Daoy (cell line): ENCODE measurements at regions not wholly inside any gene's neighbourhood (a gene's known extent, or its start where the extent isn't known, plus 50 kb on each side); places are given as distances from the start of the nearest gene placed in this dataset.
"Not testable (repeated sequence)": the region's sequence is repeated elsewhere in the genome, so short reads cannot be mapped to it uniquely, and the experiment has no call there.

ENCODE experiments used
- DNase-seq: peaks from one replicate; pipeline ENCODE4 v3.0.0-alpha.2; 2015; ENCODE audit warnings: low read depth

DNA sequence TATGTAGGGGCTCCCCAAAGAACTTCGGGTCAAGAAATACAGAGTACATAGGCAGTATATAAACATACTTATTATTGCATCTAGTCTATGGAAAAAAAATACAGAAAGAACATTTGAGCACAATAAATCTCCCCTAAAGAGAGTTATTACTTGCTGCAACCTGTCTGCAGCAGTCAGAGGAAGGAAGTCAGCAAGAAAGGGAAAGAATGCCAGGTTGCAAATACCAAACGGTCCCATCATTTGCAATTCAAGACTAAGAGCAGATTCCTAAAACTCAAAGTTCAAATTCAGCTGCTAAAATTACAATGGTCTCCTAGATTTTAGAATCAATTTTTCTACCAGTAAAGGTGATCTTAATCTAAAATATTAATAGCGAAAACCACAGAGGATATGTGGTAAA is 236.2 kb upstream of the NUDT6 start:
- no peak for DNase-seq

GRCh38 chr4:123159479-123159878 is 237.1 kb upstream of the NUDT6 start:
- DNase-seq, result no peak

GRCh38 chr4:123162859-123163258 is 233.7 kb upstream of the SPRY1 start:
- no peak for DNase-seq

DNA sequence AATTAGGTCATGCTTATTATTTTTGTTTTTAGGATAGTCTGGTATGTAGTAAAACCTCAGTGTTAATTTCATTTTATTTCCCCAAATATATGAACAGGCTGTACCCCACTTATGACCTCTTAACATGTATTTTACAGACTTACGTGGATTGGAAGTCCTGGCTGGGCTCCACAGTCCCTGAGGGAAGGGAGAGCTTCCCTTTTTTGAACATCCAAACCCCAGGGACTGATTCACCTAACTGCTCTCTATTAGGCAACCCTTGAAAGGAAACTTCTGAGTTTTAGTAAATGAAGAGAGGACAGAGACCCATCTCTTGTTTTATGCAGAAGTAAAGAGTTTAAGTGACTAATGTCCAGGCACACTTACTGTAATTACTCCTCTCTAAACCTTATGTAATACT is 233.1 kb upstream of the SPRY1 start:
- DNase-seq, result no peak

GRCh38 chr4:123166023-123166422 is 230.6 kb upstream of the SPRY1 start:
- DNase-seq, result no peak

DNA sequence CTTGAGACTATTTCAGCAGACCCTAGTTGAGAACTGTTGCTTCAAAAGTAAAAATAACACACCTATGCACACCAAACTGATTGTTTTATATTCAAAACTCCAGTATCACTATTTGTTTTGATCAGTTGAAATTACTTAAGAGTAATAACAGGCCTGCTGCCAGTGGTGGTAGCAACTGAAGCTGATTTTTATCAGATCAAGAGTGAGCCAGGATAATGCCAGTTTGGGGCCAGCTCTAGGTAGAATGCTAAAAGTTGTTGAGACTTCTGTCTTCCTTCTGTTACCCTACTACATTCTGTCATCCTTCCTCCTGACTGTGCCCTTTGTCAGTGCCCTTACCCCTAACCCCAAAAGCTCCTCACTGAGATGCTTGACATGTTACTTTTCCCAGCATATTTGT is 228.7 kb upstream of the SPRY1 start:
- DNase-seq, result no peak

DNA sequence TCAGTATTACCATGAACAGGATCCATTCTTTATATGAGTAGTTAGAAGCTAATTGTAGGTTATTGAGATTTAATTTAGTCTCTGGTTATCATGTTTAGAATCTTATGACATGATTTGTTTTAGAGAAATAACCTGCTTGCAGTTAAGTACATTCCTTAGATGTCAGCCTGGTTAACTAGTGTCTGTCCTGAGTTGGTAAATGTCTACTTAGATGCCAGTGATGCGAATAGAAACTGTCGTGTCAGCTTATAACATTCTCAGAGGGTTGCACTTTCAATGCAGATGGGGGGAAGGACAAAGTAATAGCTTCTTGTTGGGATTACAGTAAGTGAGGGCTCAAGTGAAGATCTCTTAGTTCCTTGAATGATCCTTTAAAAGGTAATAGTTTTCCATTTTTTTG is 227.8 kb upstream of the SPRY1 start:
- no peak for DNase-seq

DNA sequence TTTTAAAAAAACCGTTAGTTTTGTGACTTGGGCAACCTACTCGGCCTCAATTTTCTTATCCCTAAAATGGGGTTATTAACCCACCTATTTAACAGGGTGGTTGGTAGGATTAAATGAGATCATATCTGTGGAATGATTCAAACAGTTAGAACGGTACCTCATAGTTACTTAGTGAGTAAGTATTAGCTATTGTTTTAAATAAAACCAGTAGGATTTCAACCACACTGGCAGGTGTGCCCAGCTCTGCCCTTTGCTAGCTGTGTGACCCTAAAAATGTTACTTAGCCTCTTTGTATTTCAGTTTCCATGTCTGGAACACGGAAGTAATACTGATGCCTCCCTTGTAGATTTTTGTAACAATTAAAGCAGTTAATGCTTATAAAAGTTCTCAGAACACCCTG is 225.8 kb upstream of the SPRY1 start:
- DNase-seq, result no peak

DNA sequence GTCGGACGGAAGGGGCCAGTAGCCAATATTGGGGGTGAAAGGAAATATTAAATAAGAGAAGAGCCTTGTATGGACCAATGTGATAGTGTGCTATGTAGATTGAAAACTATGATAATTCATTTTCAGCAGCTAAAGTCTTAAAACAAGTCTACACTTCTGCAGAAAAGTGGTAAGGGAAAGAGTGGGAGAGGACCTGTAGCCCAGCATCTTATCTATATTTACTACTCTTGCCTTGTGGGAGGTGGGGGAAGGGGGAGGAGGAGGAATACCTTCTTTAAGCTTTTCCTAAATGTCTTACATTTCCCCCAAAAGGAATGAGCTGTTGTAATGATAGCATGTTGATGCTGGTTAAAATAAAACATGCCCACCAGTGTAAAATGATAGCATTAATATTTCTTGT is 220.0 kb upstream of the SPRY1 start:
- DNase-seq, result no peak

DNA sequence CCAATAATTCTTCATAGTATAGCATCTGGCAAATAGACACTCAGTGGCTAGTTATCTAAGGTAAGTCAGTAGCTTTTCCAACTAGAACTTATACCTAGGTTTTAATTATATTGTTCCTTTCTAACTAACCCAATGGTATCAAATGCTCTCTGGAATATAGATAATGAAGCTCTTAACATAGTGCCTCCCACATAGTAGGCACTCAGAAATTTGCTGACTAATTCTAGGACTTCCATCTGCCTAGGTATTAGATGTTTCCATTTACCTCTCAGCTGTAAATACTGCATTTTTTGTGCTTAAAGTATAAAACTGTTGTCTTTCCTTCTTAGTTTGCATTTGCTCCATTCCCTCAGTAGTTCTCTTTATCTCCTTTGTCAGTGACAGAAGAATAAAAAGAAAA is 214.3 kb upstream of the SPRY1 start:
- no peak for DNase-seq

- no peak for DNase-seq
Observed at GRCh38 chr4:123183308-123183707, 213.3 kb upstream of the SPRY1 start.

- DNase-seq, result not testable (repeated sequence)
Observed at GRCh38 chr4:123183754-123184153, 212.8 kb upstream of the SPRY1 start.

DNA sequence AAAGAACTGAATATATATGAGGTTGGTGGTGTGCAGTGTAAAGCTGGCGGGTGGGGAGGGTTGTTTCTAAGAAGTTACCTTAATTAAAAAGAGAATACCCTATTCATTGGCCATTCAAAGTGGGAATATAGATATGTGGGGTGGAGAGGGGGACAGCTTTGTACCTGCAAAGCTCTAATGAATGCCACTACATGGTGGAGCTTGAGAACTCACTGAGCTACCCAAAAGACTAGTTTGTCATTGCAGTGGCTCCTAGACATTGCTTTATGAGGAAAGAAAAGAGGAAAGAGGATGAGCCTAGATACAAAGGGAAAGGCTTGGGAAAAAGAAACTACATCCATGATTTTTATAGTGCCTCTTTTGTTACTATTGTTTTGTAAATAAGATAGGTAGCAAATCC is 209.9 kb upstream of the SPRY1 start:
- DNase-seq, result no peak

GRCh38 chr4:123190176-123190575 is 206.4 kb upstream of the SPRY1 start:
- no peak for DNase-seq

DNA sequence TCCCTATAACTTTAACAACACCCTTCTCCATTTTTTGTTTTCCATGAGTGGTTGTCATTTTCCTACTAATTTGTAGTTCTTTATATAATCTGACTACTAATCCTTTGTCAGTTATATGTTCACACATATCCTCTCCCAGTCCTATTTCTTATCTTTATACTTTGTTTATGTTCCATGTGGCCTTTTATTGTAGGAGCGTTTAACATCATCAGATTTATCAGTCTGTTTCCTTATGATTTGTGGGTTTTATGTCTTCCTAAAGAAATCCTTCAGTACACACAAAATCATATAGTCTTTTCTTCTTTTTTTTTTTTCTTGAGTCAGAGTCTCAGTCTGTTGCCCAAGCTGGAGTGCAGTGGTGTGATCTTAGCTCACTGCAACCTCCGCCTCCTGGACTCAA is 204.9 kb upstream of the SPRY1 start:
- DNase-seq, result no peak

GRCh38 chr4:123193802-123194367 is 202.7 kb upstream of the SPRY1 start:
- no peak for DNase-seq

DNA sequence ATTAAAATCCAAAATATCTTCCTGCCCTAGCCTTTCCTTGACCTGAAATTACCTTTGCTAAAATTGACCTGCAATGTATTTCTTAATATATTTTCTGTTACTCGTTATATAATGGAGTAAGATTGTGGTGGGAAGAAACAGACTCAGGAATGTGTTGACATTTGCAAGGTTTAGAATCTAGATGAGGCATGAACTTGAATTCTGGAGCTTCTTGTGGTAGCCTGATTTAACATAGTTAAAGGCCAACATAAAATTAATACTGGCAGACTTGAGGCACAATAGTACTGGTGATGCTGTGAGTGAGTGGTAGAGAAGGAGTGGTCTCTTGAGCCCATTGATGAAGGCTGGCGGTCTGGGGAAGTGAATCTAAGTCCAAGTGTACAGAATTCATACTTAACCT is 197.9 kb upstream of the SPRY1 start:
- DNase-seq, result no peak

- no peak for DNase-seq
Observed at GRCh38 chr4:123200051-123200940, 196.3 kb upstream of the SPRY1 start.

GRCh38 chr4:123204737-123205136 is 191.9 kb upstream of the SPRY1 start:
- DNase-seq, result no peak

DNA sequence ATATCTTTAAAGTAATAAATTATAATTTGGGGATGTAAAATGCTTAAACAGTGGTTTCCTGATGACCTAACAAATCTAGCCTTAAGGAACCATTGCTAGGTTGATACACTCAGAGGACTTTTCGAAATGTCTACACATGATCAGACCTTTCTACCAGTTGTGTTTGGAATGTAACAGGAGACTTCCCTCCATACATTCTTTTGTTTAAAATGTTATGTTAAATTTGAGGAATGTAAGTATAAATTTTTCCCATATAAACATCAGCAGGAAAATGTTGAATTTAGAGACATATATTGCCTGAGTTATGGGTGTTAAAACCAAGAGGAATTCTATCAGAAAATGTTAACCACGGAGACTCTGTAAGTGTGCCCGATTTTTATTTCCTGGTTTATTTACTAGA is 190.6 kb upstream of the SPRY1 start:
- DNase-seq, result no peak

DNA sequence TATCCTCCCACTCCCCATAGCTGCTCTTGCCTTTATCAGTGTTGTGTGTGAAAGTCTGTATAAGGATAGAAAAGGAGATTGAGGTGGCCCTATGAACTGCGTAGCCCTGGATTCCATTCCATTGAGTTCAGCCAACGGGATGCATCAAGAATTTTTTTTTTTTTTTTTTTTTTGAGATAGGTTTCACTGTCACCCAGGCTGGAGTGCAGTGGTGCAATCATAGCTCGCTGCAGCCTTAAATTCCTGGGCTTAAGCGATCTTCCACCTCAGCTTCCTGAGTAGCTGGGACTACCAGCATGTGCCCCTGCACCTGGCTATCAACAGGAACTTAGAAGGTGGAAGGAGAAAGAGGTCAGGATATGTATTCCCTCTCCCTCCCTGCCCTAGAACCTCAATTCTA is 187.2 kb upstream of the SPRY1 start:
- no peak for DNase-seq

DNA sequence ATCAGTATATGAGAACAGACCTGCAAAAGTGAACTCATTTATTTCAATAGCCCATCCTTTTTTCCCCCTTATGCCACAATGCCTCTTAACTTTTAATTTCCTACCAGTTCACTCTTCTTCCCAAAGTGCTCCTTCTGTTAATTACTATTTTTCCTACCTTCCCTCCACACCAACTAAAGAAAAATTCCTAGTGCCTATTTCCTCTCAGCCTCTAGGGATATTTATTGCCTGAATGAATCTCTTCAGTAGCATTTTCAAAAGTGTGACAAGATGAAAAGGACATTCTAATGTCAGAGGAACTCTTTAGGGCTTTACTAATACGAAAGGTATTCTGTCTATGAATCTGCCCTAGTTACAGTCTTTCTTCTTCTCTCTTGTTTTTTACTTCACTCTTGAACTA is 181.1 kb upstream of the SPRY1 start:
- no peak for DNase-seq

DNA sequence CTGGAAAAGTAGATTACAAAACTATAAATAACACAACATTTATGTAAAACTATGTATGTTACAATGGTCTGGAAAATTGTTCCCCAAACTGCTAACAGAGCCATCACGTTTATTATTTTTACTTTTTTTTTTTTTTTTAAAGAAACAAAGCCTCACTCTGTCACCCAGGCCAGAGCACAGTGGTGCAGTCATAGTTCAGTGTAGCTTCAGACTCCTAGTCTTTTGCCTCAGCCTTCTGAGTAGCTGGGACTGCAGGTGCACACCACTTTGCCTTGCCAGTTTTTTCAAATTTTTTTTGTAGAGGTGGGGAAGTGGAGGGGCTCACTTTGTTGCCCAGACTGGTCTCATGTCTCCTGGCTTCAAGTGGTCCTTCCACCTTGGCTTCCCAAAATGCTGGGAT is 180.1 kb upstream of the SPRY1 start:
- DNase-seq, result no peak

DNA sequence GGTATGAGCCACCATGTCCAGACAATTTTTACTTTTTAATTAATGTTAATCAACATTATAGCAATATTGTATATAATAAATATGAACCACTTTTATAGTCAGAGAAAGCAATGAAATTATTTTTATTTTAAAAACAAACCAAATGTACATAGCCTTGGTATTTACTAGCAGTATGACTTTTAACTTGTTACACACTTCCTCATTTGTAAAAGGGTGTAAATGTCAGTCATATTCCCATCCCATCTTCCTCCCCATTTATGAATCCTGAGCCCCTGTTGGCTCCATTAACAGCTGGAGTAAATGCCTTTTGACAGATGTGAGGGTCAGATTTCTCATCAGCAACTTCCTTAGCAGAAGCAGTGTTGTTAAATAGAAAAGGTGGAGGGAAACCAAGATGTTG is 179.6 kb upstream of the SPRY1 start:
- no peak for DNase-seq
